ENCODE measurements at regions not wholly inside any gene's neighbourhood (a gene's known extent, or its start where the extent isn't known, plus 50 kb on each side); places are given as distances from the start of the nearest gene placed in this dataset.

DNA sequence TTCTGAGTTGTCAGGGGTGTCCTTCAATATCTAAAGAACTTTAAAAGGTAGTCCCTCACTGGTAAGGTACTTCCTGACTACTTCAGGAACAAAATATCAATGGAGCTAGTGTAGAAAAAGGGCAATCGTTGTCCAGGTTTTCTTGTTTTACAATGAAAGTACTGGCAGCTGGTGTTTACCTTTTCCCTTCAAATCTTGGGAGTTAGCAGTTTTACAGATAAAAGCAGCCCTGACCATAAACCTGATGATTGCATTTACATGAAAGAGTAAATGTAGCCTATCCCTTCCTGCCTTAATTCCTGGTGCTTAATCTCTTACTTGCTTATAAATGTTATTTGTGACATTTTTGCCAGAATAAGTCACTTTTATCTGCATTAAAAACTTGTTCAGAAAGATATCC is 559.9 kb upstream of the ARPP21 start:
- RAD21 ChIA-PET (ENCODE audit: unreplicated experiment): no interaction called here

More for the DNA sequence above, 559.9 kb upstream of the ARPP21 start:
- FAIRE-seq: no peak
- no peak for DNase-seq (ENCODE audit: low read depth, low spot score)
- H4K20me1 ChIP-seq (ENCODE audit: control insufficient read depth, insufficient read depth): no peaks in the 10 kb centered on the region
- TF ChIP-seq, protein P1, sequence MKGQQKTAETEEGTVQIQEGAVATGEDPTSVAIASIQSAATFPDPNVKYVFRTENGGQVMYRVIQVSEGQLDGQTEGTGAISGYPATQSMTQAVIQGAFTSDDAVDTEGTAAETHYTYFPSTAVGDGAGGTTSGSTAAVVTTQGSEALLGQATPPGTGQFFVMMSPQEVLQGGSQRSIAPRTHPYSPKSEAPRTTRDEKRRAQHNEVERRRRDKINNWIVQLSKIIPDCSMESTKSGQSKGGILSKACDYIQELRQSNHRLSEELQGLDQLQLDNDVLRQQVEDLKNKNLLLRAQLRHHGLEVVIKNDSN (IDR thresholded peaks at IDR 0.05; ENCODE audit: borderline replicate concordance, extremely low read length, insufficient read depth, low read depth, low read length): no peak
- TF ChIP-seq, protein P2, sequence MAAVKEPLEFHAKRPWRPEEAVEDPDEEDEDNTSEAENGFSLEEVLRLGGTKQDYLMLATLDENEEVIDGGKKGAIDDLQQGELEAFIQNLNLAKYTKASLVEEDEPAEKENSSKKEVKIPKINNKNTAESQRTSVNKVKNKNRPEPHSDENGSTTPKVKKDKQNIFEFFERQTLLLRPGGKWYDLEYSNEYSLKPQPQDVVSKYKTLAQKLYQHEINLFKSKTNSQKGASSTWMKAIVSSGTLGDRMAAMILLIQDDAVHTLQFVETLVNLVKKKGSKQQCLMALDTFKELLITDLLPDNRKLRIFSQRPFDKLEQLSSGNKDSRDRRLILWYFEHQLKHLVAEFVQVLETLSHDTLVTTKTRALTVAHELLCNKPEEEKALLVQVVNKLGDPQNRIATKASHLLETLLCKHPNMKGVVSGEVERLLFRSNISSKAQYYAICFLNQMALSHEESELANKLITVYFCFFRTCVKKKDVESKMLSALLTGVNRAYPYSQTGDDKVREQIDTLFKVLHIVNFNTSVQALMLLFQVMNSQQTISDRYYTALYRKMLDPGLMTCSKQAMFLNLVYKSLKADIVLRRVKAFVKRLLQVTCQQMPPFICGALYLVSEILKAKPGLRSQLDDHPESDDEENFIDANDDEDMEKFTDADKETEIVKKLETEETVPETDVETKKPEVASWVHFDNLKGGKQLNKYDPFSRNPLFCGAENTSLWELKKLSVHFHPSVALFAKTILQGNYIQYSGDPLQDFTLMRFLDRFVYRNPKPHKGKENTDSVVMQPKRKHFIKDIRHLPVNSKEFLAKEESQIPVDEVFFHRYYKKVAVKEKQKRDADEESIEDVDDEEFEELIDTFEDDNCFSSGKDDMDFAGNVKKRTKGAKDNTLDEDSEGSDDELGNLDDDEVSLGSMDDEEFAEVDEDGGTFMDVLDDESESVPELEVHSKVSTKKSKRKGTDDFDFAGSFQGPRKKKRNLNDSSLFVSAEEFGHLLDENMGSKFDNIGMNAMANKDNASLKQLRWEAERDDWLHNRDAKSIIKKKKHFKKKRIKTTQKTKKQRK (IDR thresholded peaks at IDR 0.05; ENCODE audit: low read depth, low read length): no peak
- no peak for TF ChIP-seq HDAC2 (IDR thresholded peaks at IDR 0.05)
- no peak for TF ChIP-seq KAT2A (conservative IDR thresholded peaks at IDR 0.05; ENCODE audit: control insufficient read depth, low read depth, low read length)
- TF ChIP-seq, protein P3, sequence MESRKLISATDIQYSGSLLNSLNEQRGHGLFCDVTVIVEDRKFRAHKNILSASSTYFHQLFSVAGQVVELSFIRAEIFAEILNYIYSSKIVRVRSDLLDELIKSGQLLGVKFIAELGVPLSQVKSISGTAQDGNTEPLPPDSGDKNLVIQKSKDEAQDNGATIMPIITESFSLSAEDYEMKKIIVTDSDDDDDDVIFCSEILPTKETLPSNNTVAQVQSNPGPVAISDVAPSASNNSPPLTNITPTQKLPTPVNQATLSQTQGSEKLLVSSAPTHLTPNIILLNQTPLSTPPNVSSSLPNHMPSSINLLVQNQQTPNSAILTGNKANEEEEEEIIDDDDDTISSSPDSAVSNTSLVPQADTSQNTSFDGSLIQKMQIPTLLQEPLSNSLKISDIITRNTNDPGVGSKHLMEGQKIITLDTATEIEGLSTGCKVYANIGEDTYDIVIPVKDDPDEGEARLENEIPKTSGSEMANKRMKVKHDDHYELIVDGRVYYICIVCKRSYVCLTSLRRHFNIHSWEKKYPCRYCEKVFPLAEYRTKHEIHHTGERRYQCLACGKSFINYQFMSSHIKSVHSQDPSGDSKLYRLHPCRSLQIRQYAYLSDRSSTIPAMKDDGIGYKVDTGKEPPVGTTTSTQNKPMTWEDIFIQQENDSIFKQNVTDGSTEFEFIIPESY (IDR thresholded peaks at IDR 0.05): no peak
- TF ChIP-seq ATF7 (IDR thresholded peaks at IDR 0.05; ENCODE audit: low read depth): no peak
- no peak for TF ChIP-seq TARDBP (IDR thresholded peaks at IDR 0.05; ENCODE audit: borderline replicate concordance)
- no peak for TF ChIP-seq ZNF217 (IDR thresholded peaks at IDR 0.05)
- no peak for TF ChIP-seq EED (IDR thresholded peaks at IDR 0.05; ENCODE audit: low read depth)
- TF ChIP-seq ZNF622 (IDR thresholded peaks at IDR 0.05): no peak
- no peak for TF ChIP-seq STAT3 (IDR thresholded peaks at IDR 0.05; ENCODE audit: low read depth, low read length)
- no peak for TF ChIP-seq SPI1 (IDR thresholded peaks at IDR 0.05; ENCODE audit: borderline replicate concordance, insufficient read depth, low read depth, low read length)
- TF ChIP-seq RBBP5 (conservative IDR thresholded peaks at IDR 0.05): no peak
- H3K4me1 ChIP-seq (ENCODE audit: control insufficient read depth, insufficient read depth, low read length): no peaks in the 10 kb centered on the region
- no peak overlapping the region for H3K4me2 ChIP-seq (ENCODE audit: control insufficient read depth, insufficient read depth)
- no peaks in the 10 kb centered on the region for H3K79me2 ChIP-seq (ENCODE audit: control insufficient read depth, insufficient read depth, low read length)
- H3K9ac ChIP-seq (ENCODE audit: control insufficient read depth, insufficient read depth, low read length): no peak overlapping the region
- WGBS (ENCODE audit: insufficient coverage, insufficient replicate concordance, low lambda C conversion rate, missing lambda C conversion rate): 0% methylated on average over 1 of the region's 1 CpG
- no peaks in the 10 kb centered on the region for H3K27me3 ChIP-seq (replicated peaks in 1 of 2; ENCODE audit: control insufficient read depth in 2 of 2, insufficient read depth in 2 of 2, low read length in 1 of 2)
- no peak overlapping the region for H3K4me3 ChIP-seq
- no peak for ATAC-seq
- no peaks in the 10 kb centered on the region for H3K9me3 ChIP-seq (replicated peaks; ENCODE audit: control insufficient read depth, insufficient read depth, low read length)
- intact Hi-C loops (cut with micrococcal nuclease; ENCODE audit: unreplicated experiment): no loop called here
- ChIA-PET POLR2A (no interaction called here), CTCF (no interaction called here), SMC1A (ENCODE audit: uncharacterized antibody, unreplicated experiment) (no interaction called here)
- no peak overlapping the region for H2AFZ ChIP-seq (ENCODE audit: control insufficient read depth, low read depth, low read length)
- in situ Hi-C loops (cut with MboI): no loop called here
- no peaks in the 10 kb centered on the region for H3K36me3 ChIP-seq (ENCODE audit: control insufficient read depth in 2 of 2, insufficient read depth in 2 of 2, low read length in 1 of 2)
- no peak overlapping the region for H3K27ac ChIP-seq (ENCODE audit: control insufficient read depth, insufficient read depth)
- no TSS peak for BruUV-seq (replicated peaks)
